ES-I3 (cell line): ENCODE measurements at regions not wholly inside any gene's neighbourhood (a gene's known extent, or its start where the extent isn't known, plus 50 kb on each side); places are given as distances from the start of the nearest gene placed in this dataset.

Experiments used
- H3K36me3 ChIP-seq: 2 replicates; pipeline ENCODE4 v1.6.1; 2013; ENCODE audit warnings: mild to moderate bottlenecking, low read length, control low read depth, moderate library complexity; ENCODE audit not compliant: insufficient read depth
- H3K4me1 ChIP-seq: 2 replicates; pipeline ENCODE4 v1.6.1; 2013; ENCODE audit warnings: mild to moderate bottlenecking, control low read depth, low read length; ENCODE audit not compliant: insufficient read depth
- H3K9ac ChIP-seq: 2 replicates; pipeline ENCODE4 v1.6.1; 2013; ENCODE audit warnings: low read depth, mild to moderate bottlenecking, low read length, moderate library complexity
- H3K9me3 ChIP-seq: 2 replicates; pipeline ENCODE4 v1.6.1; 2013; ENCODE audit warnings: mild to moderate bottlenecking, low read length, moderate library complexity; ENCODE audit not compliant: control insufficient read depth, insufficient read depth

GRCh38 chr6:126170978-126171382, 168.9 kb upstream of the CENPW start:
- no peaks in the 10 kb centered on the region for H3K9me3 ChIP-seq
- H3K4me1 ChIP-seq = peaks cover 6% of the 10 kb centered on the region
- no peaks in the 10 kb centered on the region for H3K36me3 ChIP-seq
- no peak overlapping the region for H3K9ac ChIP-seq

- no peaks in the 10 kb centered on the region for H3K36me3 ChIP-seq
- no peaks in the 10 kb centered on the region for H3K9me3 ChIP-seq
- H3K4me1 ChIP-seq = peaks cover 6% of the 10 kb centered on the region
- no peak overlapping the region for H3K9ac ChIP-seq
Measured at GRCh38 chr6:126172131-126172530, 167.8 kb upstream of the CENPW start.

GRCh38 chr6:126173265-126173664, 166.7 kb upstream of the CENPW start:
- Histone ChIP-seq H3K4me1 (peaks cover 6% of the 10 kb centered on the region), H3K9ac (no peak overlapping the region), H3K9me3 (no peaks in the 10 kb centered on the region), H3K36me3 (no peaks in the 10 kb centered on the region)

- Histone ChIP-seq H3K36me3 (no peaks in the 10 kb centered on the region), H3K9ac (no peak overlapping the region), H3K9me3 (no peaks in the 10 kb centered on the region), H3K4me1 (peaks cover 6% of the 10 kb centered on the region)
Measured at GRCh38 chr6:126174697-126175096, 165.2 kb upstream of the CENPW start.

- Histone ChIP-seq H3K9me3 (no peaks in the 10 kb centered on the region), H3K36me3 (no peaks in the 10 kb centered on the region)
Measured at GRCh38 chr6:126175251-126175650, 164.7 kb upstream of the CENPW start.

GRCh38 chr6:126176282-126176681, 163.6 kb upstream of the CENPW start:
- no peaks in the 10 kb centered on the region for H3K9me3 ChIP-seq
- H3K4me1 ChIP-seq = peaks cover 5% of the 10 kb centered on the region
- H3K9ac ChIP-seq = no peak overlapping the region
- no peaks in the 10 kb centered on the region for H3K36me3 ChIP-seq

More at GRCh38 chr6:126175251-126175650, 164.7 kb upstream of the CENPW start:
- Histone ChIP-seq H3K9ac (no peak overlapping the region), H3K4me1 (peaks cover 6% of the 10 kb centered on the region)

GRCh38 chr6:126180585-126180984, 159.3 kb upstream of the CENPW start:
- Histone ChIP-seq H3K9ac (peak overlapping the region; percentile 31; the same call in 1 of the 2 replicates), H3K36me3 (no peaks in the 10 kb centered on the region; the same call in 1 of the 2 replicates), H3K9me3 (no peaks in the 10 kb centered on the region), H3K4me1 (peaks cover 23% of the 10 kb centered on the region)

GRCh38 chr6:126181173-126181741, 158.7 kb upstream of the CENPW start:
- H3K9me3 ChIP-seq = no peaks in the 10 kb centered on the region
- H3K36me3 ChIP-seq = no peaks in the 10 kb centered on the region; the same call in 1 of the 2 replicates
- peaks cover 23% of the 10 kb centered on the region for H3K4me1 ChIP-seq
- peak overlapping the region; percentile 31; the same call in 1 of the 2 replicates for H3K9ac ChIP-seq

GRCh38 chr6:126181890-126182289, 158.0 kb upstream of the CENPW start:
- H3K4me1 ChIP-seq = peaks cover 23% of the 10 kb centered on the region

GRCh38 chr6:126182650-126183311, 157.1 kb upstream of the CENPW start:
- H3K9ac ChIP-seq = no peak overlapping the region
- no peaks in the 10 kb centered on the region; the same call in 1 of the 2 replicates for H3K36me3 ChIP-seq
- peaks cover 23% of the 10 kb centered on the region for H3K4me1 ChIP-seq

More at GRCh38 chr6:126181890-126182289, 158.0 kb upstream of the CENPW start:
- H3K9ac ChIP-seq = no peak overlapping the region
- no peaks in the 10 kb centered on the region; the same call in 1 of the 2 replicates for H3K36me3 ChIP-seq
- H3K9me3 ChIP-seq = no peaks in the 10 kb centered on the region

GRCh38 chr6:126185774-126186173, 154.1 kb upstream of the CENPW start:
- Histone ChIP-seq H3K4me1 (peaks cover 23% of the 10 kb centered on the region), H3K9me3 (no peaks in the 10 kb centered on the region), H3K9ac (no peak overlapping the region), H3K36me3 (no peaks in the 10 kb centered on the region; the same call in 1 of the 2 replicates)

More at GRCh38 chr6:126182650-126183311, 157.1 kb upstream of the CENPW start:
- no peaks in the 10 kb centered on the region for H3K9me3 ChIP-seq

GRCh38 chr6:126188279-126188909, 151.5 kb upstream of the CENPW start:
- H3K4me1 ChIP-seq = no peaks in the 10 kb centered on the region
- H3K9ac ChIP-seq = no peak overlapping the region
- no peaks in the 10 kb centered on the region; the same call in 1 of the 2 replicates for H3K36me3 ChIP-seq
- no peaks in the 10 kb centered on the region for H3K9me3 ChIP-seq

- Histone ChIP-seq H3K9ac (no peak overlapping the region), H3K4me1 (no peaks in the 10 kb centered on the region), H3K9me3 (no peaks in the 10 kb centered on the region), H3K36me3 (no peaks in the 10 kb centered on the region)
Measured at GRCh38 chr6:126195625-126196236, 144.2 kb upstream of the CENPW start.

GRCh38 chr6:126198631-126199030, 141.3 kb upstream of the CENPW start:
- Histone ChIP-seq H3K9me3 (no peaks in the 10 kb centered on the region), H3K36me3 (no peaks in the 10 kb centered on the region), H3K4me1 (no peaks in the 10 kb centered on the region), H3K9ac (no peak overlapping the region)
